AG10803 (cell line): ENCODE measurements at regions not wholly inside any gene's neighbourhood (a gene's known extent, or its start where the extent isn't known, plus 50 kb on each side); places are given as distances from the start of the nearest gene placed in this dataset.

Experiments
- DNase-seq: peaks from one replicate; pipeline ENCODE4 v3.0.0; 2010; ENCODE audit warnings: low read depth
- H3K4me3 ChIP-seq: 2 replicates; pipeline ENCODE4 v1.5.1; 2011; ENCODE audit warnings: mild to moderate bottlenecking, low read length, control low read depth
- CTCF ChIP-seq: conservative IDR thresholded peaks from 2 replicates; pipeline ENCODE4 v1.5.1; 2011; ENCODE audit warnings: mild to moderate bottlenecking, low read length, control low read depth, inconsistent platforms

- DNase-seq: no peak
- TF ChIP-seq CTCF: no peak
These were observed 144.1 kb downstream of the EMX2 start for GRCh38 chr10:117686606-117687005.

GRCh38 chr10:117688358-117688757 is 145.8 kb downstream of the EMX2 start:
- no peak overlapping the region for H3K4me3 ChIP-seq
- no peak for DNase-seq
- TF ChIP-seq CTCF: no peak

More at GRCh38 chr10:117686606-117687005, 144.1 kb downstream of the EMX2 start:
- no peak overlapping the region for H3K4me3 ChIP-seq

GRCh38 chr10:117689566-117689965 is 147.0 kb downstream of the EMX2 start:
- H3K4me3 ChIP-seq: no peak overlapping the region
- DNase-seq: no peak
- TF ChIP-seq CTCF: no peak

- H3K4me3 ChIP-seq: no peak overlapping the region
- no peak for TF ChIP-seq CTCF
- DNase-seq: no peak
These were observed 147.8 kb downstream of the EMX2 start for GRCh38 chr10:117690359-117690758.

GRCh38 chr10:117694190-117694589 is 151.6 kb downstream of the EMX2 start:
- no peak for DNase-seq
- no peak overlapping the region for H3K4me3 ChIP-seq
- TF ChIP-seq CTCF: no peak

- no peak for DNase-seq
- no peak overlapping the region for H3K4me3 ChIP-seq
- TF ChIP-seq CTCF: no peak
These were observed 154.9 kb downstream of the EMX2 start for GRCh38 chr10:117697402-117697801.

- no peak for DNase-seq
- no peak for TF ChIP-seq CTCF
- no peak overlapping the region for H3K4me3 ChIP-seq
These were observed 156.3 kb downstream of the EMX2 start for GRCh38 chr10:117698809-117699208.
